ENCODE measurements at regions not wholly inside any gene's neighbourhood (a gene's known extent, or its start where the extent isn't known, plus 50 kb on each side); places are given as distances from the start of the nearest gene placed in this dataset.

DNA sequence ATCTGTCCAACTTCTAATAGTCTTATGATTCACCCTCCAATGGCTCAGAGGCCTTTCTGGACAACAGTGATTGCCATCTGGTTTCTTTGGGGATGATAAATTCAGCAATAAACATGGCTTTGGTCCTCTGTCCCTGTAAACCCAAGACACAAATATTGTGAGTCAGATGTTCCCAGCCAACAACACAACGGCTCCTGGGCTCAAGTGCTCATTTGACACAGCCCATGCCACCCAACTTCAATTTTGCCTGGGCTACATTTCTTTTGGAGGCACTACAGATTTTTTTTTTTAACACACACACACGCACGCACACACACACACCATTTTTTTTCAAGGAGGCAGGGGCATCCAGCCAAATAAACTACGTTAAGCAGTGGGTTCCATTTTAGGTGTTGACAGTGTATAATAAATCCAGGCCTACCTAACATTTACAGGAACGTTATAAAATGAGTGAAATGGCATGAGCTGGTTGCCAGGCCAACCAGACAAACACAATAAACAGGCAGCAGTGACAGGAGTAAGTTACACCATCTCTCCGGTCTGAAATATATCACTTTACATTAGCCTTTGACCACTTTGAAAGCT, 939.9 kb upstream of the SOX9 start:
- Histone ChIP-seq H2AK5ac (ENCODE audit: low read depth, low read length) (no peak overlapping the region), H3K9ac (ENCODE audit: low read depth, low read length) (no peak overlapping the region), H4K20me1 (ENCODE audit: insufficient read depth, low read length) (no peaks in the 10 kb centered on the region), H2BK5ac (ENCODE audit: low read depth, low read length, poor library complexity, severe bottlenecking) (no peak overlapping the region), H3K9me1 (ENCODE audit: insufficient read depth, low read length) (no peaks in the 10 kb centered on the region), H3K4me2 (ENCODE audit: low read depth, low read length) (no peak overlapping the region), H3K79me1 (ENCODE audit: low read depth in 1 of 2, low read length in 2 of 2) (no peaks in the 10 kb centered on the region), H3K23ac (ENCODE audit: low read depth, low read length) (no peak overlapping the region), H4K8ac (ENCODE audit: low read depth in 2 of 2, low read length in 2 of 2) (no peak overlapping the region), H2BK20ac (ENCODE audit: low read depth, low read length) (no peak overlapping the region), H3K27me3 (ENCODE audit: control insufficient read depth, insufficient read depth, low read length) (no peaks in the 10 kb centered on the region), H3K56ac (ENCODE audit: extremely low read depth, insufficient read depth, low read length) (no peak overlapping the region), H2BK120ac (ENCODE audit: low read depth, low read length) (peak overlapping the region; percentile 10; the same call in 1 of the 2 replicates), H3K4ac (ENCODE audit: low read depth, low read length) (peak overlapping the region; percentile 8; the same call in 1 of the 2 replicates), H3K27ac (ENCODE audit: insufficient read depth, low read length) (no peak overlapping the region), H3K4me1 (ENCODE audit: control insufficient read depth, insufficient read depth, low read length) (peaks cover 6% of the 10 kb centered on the region), H4K5ac (ENCODE audit: low read depth, low read length) (no peak overlapping the region), H3K14ac (replicated peaks; ENCODE audit: low read depth, low read length) (no peak overlapping the region), H3K4me3 (ENCODE audit: insufficient read depth, low read depth, low read length) (no peak overlapping the region), H2AFZ (replicated peaks; ENCODE audit: low read length, poor library complexity) (no peak overlapping the region), H4K91ac (ENCODE audit: insufficient read depth, low read depth, low read length) (no peak overlapping the region), H2BK15ac (ENCODE audit: low read depth, low read length) (no peak overlapping the region), H3K9me3 (ENCODE audit: control insufficient read depth, insufficient read depth, low read length) (no peaks in the 10 kb centered on the region), H3K18ac (ENCODE audit: low read depth, low read length) (no peak overlapping the region; the same call in 1 of the 2 replicates), H3K36me3 (ENCODE audit: control insufficient read depth, insufficient read depth, low read length) (no peaks in the 10 kb centered on the region), H2AK9ac (replicated peaks; ENCODE audit: low read depth, low read length, poor library complexity) (no peak overlapping the region)
- ATAC-seq (ENCODE audit: low read depth) (no peak), DNase-seq (peak; percentile 52)
- ChIA-PET CTCF (no interaction called here), POLR2A (ENCODE audit: unreplicated experiment) (no interaction called here)
- TF ChIP-seq, protein P1, sequence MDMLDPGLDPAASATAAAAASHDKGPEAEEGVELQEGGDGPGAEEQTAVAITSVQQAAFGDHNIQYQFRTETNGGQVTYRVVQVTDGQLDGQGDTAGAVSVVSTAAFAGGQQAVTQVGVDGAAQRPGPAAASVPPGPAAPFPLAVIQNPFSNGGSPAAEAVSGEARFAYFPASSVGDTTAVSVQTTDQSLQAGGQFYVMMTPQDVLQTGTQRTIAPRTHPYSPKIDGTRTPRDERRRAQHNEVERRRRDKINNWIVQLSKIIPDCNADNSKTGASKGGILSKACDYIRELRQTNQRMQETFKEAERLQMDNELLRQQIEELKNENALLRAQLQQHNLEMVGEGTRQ (IDR thresholded peaks at IDR 0.05; ENCODE audit: low read depth, low read length), result no peak
- TF ChIP-seq CEBPB (IDR thresholded peaks at IDR 0.05; ENCODE audit: low read depth, low read length), result peak; percentile 67; the same call in 1 of the 2 replicates
- BruUV-seq (replicated peaks), result no TSS peak
- dilution Hi-C loops (cut with HindIII; ENCODE audit: low sequenced_read_pairs, unreplicated experiment) (no loop called here), in situ Hi-C loops (cut with MboI; ENCODE audit: low sequenced_read_pairs) (no loop called here), intact Hi-C loops (cut with micrococcal nuclease) (loop anchor here (10.0 kb wide), 1 partner anchor 244 kb away; no protein-coding TSS in a partner anchor)
- no CpG with 5 or more reads among the region's 6 CpGs for WGBS, 2 experiments (ENCODE audit: extremely low coverage in 2 of 2, insufficient read length in 1 of 2)

Data from IMR-90 (cell line).